Natural killer cell (primary cell): ENCODE measurements at regions not wholly inside any gene's neighbourhood (a gene's known extent, or its start where the extent isn't known, plus 50 kb on each side); places are given as distances from the start of the nearest gene placed in this dataset.

ENCODE experiments used
- ATAC-seq, 3 donors: fragments of 150-1000 bp in 2 of 3; fragments of 200-7000 bp in 1 of 3; cut with Tn5 transposase; 1 replicate in 1 of 3; 2 replicates in 2 of 3; pipeline ENCODE4 v1.10.0; 2021; ENCODE audit warnings: mild to moderate bottlenecking in 2 of 3, moderate library complexity in 2 of 3
- DNase-seq, 2 donors: peaks; one replicate each; pipeline versions ENCODE4 v3.0.0 to v3.0.0-alpha.2; 2013 to 2021; ENCODE audit warnings: mixed read lengths in 1 of 2
- H3K27ac ChIP-seq: one replicate; pipeline ENCODE4 v1.5.1; 2013; ENCODE audit warnings: mild to moderate bottlenecking, low read length
- H3K27me3 ChIP-seq: one replicate; pipeline ENCODE4 v1.6.1; 2013; ENCODE audit warnings: low read length; ENCODE audit not compliant: control insufficient read depth, insufficient read depth
- H3K36me3 ChIP-seq: one replicate; pipeline ENCODE4 v1.6.1; 2013; ENCODE audit warnings: low read length; ENCODE audit not compliant: control insufficient read depth, insufficient read depth
- H3K4me1 ChIP-seq: one replicate; pipeline ENCODE4 v1.6.1; 2013; ENCODE audit warnings: low read length; ENCODE audit not compliant: control insufficient read depth, insufficient read depth
- H3K4me3 ChIP-seq: one replicate; pipeline ENCODE4 v1.5.1; 2013; ENCODE audit warnings: low read length
- H3K9me3 ChIP-seq: one replicate; pipeline ENCODE4 v1.6.1; 2013; ENCODE audit warnings: low read length; ENCODE audit not compliant: control insufficient read depth, insufficient read depth
- H3K27ac Mint-ChIP-seq, 2 donors: one replicate each; pipeline ENCODE4 v1.8.0; 2022; ENCODE audit warnings: mild to moderate bottlenecking in 2 of 2, mixed read lengths in 2 of 2, moderate library complexity in 1 of 2
- H3K27me3 Mint-ChIP-seq, 2 donors: one replicate each; pipeline ENCODE4 v1.8.0; 2022; ENCODE audit warnings: low read depth in 2 of 2, mixed read lengths in 2 of 2
- H3K36me3 Mint-ChIP-seq: one replicate; pipeline ENCODE4 v1.8.0; 2022; ENCODE audit warnings: mixed read lengths
- H3K4me1 Mint-ChIP-seq, 2 donors: one replicate each; pipeline ENCODE4 v1.8.0; 2022; ENCODE audit warnings: mixed read lengths in 2 of 2
- H3K4me3 Mint-ChIP-seq: one replicate; pipeline ENCODE4 v1.8.0; 2022; ENCODE audit warnings: mild to moderate bottlenecking, moderate library complexity, mixed read lengths
- H3K9me3 Mint-ChIP-seq, 2 donors: one replicate each; pipeline ENCODE4 v1.8.0; 2022; ENCODE audit warnings: mixed read lengths in 2 of 2
- WGBS: methylation state at CpG from one replicate; pipeline ENCODE4 v1.1.7; 2013; ENCODE audit warnings: missing lambda C conversion rate; ENCODE audit not compliant: insufficient coverage; 5-methylcytosine and 5-hydroxymethylcytosine counted together
- intact Hi-C: fragments of 100-400 bp; cut with micrococcal nuclease; formaldehyde crosslinking; loops from one replicate; pipeline ENCODE4 v1.14.2; 2022
- TF ChIP-seq, protein P1 (sequence below): fragments of 200-600 bp; IDR thresholded peaks from one replicate; pipeline ENCODE4 v1.8.0; 2022; ENCODE audit warnings: antibody characterized with exemption

DNA sequence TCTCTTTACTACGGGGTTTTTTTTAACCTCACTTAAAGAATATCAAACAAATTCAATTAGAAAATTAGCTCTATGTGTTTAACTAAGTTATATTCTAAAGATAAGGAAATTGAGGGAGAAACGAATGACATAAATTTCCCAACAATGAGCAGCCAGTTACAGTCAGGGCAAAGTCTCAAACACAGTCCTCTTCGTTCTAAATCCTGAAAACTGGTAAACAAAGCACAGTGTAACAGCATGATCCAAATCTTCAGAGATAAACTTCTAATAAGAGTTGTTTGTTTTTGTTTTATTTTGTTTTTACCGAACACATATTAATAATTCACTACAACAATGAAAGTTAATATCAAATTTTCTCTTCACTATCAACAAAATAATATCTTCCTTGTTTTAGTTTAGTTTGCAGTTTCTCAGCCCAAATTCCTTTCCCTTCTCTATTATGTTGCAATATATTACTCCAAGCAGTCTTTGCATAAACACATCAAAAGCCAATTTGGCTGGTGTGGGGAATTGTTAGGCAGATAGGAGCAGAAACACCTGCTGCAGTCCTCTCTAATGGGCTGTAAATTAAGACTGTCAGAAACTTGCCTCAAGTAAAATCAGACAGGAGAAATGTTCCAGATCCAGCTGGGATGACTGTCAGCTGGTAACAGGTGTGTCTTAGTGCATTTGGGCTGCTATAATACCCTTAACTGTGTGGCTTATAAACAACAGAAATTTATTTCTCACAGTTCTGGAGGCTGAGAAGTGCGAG, 106.5 kb upstream of the SGCG start:
- Mint-ChIP-seq H3K27ac (no peak overlapping the region), H3K36me3 (no peaks in the 10 kb centered on the region), H3K4me1 (no peaks in the 10 kb centered on the region), H3K9me3 (no peaks in the 10 kb centered on the region), H3K27me3 (peaks cover 0 to 2% of the 10 kb centered on the region in 2 donors), H3K4me3 (no peak overlapping the region)
- Histone ChIP-seq H3K4me1 (no peaks in the 10 kb centered on the region), H3K27ac (no peak overlapping the region), H3K27me3 (no peaks in the 10 kb centered on the region), H3K4me3 (no peak overlapping the region), H3K9me3 (no peaks in the 10 kb centered on the region), H3K36me3 (no peaks in the 10 kb centered on the region)
- intact Hi-C loops, result no loop called here
- ATAC-seq, result no peak
- TF ChIP-seq, protein P1, sequence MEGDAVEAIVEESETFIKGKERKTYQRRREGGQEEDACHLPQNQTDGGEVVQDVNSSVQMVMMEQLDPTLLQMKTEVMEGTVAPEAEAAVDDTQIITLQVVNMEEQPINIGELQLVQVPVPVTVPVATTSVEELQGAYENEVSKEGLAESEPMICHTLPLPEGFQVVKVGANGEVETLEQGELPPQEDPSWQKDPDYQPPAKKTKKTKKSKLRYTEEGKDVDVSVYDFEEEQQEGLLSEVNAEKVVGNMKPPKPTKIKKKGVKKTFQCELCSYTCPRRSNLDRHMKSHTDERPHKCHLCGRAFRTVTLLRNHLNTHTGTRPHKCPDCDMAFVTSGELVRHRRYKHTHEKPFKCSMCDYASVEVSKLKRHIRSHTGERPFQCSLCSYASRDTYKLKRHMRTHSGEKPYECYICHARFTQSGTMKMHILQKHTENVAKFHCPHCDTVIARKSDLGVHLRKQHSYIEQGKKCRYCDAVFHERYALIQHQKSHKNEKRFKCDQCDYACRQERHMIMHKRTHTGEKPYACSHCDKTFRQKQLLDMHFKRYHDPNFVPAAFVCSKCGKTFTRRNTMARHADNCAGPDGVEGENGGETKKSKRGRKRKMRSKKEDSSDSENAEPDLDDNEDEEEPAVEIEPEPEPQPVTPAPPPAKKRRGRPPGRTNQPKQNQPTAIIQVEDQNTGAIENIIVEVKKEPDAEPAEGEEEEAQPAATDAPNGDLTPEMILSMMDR, result no peak
- WGBS, result 86% methylated on average over 3 of the region's 5 CpGs
- no peak for DNase-seq

DNA sequence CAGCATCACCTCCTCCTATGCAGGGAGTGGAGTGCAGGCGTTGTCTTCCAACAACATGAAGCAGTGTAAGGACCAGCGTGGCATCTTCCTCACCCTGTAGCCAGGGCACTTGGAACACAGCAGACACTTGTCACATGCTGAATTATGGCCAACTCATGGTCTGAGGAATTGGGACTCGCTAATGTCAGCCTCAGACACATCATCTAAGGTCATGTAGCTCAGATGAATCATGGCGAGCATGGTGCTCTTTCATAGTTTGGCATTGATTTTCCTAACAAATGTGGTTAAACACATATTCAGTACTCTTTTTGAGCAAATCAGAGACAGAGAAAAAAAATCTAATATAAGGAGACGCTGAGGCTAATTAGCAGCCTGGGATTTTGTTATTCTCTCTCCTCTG, 99.6 kb upstream of the SGCG start:
- DNase-seq (no peak), ATAC-seq (no peak)
- TF ChIP-seq, protein P1, result no peak
- Mint-ChIP-seq H3K27me3 (peaks cover 0 to 5% of the 10 kb centered on the region in 2 donors), H3K4me3 (no peak overlapping the region), H3K36me3 (no peaks in the 10 kb centered on the region), H3K27ac (no peak overlapping the region), H3K4me1 (no peaks in the 10 kb centered on the region), H3K9me3 (peaks cover 2 to 3% of the 10 kb centered on the region in 2 donors)
- no peaks in the 10 kb centered on the region for H3K9me3 ChIP-seq
- no peaks in the 10 kb centered on the region for H3K36me3 ChIP-seq
- no peak overlapping the region for H3K4me3 ChIP-seq
- H3K4me1 ChIP-seq, result no peaks in the 10 kb centered on the region
- intact Hi-C loops, result no loop called here
- H3K27ac ChIP-seq, result no peak overlapping the region
- 87% methylated on average over 5 of the region's 5 CpGs for WGBS
- no peaks in the 10 kb centered on the region for H3K27me3 ChIP-seq

DNA sequence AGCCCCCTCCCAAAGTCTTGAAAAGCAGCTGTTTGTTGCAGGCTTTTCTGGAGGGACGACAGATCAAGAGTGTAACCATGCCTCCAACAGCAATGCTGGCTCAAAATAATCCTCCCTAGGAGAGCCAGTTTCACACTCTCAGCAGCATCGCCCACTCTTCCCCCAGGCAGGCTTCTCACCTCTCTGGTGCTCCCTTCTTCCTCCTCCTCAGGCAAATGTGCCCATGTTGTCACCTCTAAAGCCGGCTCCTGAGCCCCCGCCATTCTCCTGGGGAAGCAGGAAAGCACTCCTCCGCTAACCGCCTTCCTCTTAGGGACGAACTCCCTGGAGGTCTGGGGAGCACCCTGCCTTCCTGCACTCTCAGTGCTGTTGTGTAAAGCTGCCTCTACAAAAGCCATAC, 98.9 kb upstream of the SGCG start:
- H3K36me3 Mint-ChIP-seq, result no peaks in the 10 kb centered on the region
- H3K4me3 Mint-ChIP-seq, result no peak overlapping the region
- WGBS, result 67% methylated on average over 7 of the region's 7 CpGs

More for the DNA sequence above, 98.9 kb upstream of the SGCG start:
- Histone ChIP-seq H3K9me3 (no peaks in the 10 kb centered on the region), H3K4me3 (no peak overlapping the region), H3K27ac (no peak overlapping the region), H3K27me3 (no peaks in the 10 kb centered on the region), H3K36me3 (no peaks in the 10 kb centered on the region), H3K4me1 (no peaks in the 10 kb centered on the region)
- H3K27me3 Mint-ChIP-seq, result peaks cover 0 to 5% of the 10 kb centered on the region in 2 donors
- intact Hi-C loops, result no loop called here
- no peak overlapping the region for H3K27ac Mint-ChIP-seq
- DNase-seq (no peak), ATAC-seq (no peak)
- H3K9me3 Mint-ChIP-seq, result peaks cover 2 to 3% of the 10 kb centered on the region in 2 donors
- H3K4me1 Mint-ChIP-seq, result no peaks in the 10 kb centered on the region
- TF ChIP-seq, protein P1, result no peak
